GM21447 (cell line): ENCODE measurements at regions not wholly inside any gene's neighbourhood (a gene's known extent, or its start where the extent isn't known, plus 50 kb on each side); places are given as distances from the start of the nearest gene placed in this dataset.

Experiments
- ATAC-seq: cut with Tn5 transposase; IDR thresholded peaks from one replicate; pipeline ENCODE4 v1.9.1; 2021; ENCODE audit not compliant: unreplicated experiment

DNA sequence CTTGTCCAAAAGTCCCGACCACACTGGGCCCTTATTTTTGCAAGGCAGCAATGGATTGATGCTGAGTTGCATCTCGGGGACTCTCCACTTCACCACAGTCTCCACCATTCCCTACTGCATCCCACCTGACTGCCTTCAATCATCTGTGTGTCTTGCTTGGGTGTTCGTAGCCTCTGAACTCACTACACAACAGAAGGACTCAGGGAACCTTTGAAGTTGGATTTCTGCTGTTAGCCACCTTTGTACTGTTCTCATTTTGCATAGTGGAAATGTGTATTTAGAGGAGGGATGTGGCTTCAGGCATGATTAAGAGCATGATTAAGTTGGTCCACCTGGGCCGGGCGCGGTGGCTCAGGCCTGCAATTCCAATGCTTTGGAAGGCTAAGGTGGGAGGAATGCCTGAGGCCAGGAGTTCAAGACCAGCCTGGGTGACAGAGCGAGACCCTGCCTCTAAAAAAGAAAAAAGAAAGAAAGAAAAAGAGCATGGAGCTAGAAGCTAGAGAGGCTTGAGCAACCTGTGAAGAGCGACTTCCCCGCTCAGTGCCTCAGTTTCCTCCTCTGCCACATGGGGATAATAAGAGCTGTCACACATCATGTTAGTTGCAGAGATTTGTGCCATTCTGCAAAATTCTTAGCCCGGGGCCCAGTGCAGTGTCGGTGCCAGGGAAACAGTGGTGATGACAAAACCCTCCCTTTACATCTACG lies 121.3 kb upstream of the PTPN1 start:
- no peak for ATAC-seq

DNA sequence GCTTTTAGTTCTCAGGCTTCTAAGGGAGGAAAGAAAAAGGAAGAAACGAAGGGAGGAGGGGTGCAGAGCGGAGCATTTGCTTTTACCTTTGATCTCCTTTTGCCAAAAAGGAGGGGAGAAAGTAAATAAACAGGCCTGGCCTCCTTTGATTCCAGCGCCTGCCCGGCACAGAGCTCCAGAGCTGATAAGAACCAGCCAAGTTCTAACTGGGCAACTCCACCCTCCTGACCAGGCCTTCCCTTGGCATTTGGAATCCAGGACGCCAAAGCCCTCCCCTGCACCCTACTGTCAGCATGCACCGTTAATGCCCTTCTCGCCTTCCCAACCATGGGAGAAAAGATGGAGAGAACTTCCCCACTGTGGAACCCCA lies 120.8 kb upstream of the PTPN1 start:
- no peak for ATAC-seq

DNA sequence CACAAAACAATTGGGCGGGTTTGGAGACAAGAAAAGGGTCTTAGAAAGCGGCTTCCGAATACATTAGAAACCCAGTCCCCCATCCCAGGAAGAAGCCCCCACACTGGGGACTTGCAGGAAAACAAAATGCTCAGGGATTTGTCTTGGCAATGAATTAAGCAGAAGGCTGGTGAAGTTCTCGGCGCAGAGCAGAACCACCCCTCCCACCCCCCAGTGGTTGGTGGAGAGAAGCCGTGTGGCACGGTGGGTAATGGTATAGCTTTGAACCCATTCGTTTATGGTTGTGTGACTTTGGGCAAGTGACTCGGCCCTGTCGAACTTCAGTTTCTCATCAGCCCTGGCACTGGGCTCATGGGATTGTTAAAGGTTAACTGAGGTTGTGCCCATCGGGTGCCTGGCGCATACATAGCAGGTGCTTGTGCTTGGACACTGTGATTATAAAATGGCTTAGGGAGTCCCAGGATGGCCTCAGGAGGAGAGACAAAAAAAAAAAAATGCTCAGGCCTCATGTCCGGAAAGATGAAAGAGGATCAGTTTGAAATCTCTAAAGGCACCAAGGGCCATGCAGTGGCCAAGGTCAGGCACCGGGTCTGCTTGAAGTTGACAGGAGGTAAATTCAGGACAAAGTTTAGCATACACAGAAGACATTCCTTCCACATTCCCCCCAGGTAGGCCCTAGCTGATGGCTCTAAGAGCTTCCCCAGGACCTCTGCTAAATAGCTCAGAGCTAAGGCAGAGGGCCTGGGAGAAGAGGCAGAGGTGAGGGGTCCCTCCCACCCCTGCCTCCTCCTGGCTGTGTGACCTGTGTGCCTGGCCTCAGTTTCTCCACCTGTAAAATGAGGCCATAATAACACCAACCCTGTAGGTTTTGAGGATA lies 120.1 kb upstream of the PTPN1 start:
- ATAC-seq: no peak

DNA sequence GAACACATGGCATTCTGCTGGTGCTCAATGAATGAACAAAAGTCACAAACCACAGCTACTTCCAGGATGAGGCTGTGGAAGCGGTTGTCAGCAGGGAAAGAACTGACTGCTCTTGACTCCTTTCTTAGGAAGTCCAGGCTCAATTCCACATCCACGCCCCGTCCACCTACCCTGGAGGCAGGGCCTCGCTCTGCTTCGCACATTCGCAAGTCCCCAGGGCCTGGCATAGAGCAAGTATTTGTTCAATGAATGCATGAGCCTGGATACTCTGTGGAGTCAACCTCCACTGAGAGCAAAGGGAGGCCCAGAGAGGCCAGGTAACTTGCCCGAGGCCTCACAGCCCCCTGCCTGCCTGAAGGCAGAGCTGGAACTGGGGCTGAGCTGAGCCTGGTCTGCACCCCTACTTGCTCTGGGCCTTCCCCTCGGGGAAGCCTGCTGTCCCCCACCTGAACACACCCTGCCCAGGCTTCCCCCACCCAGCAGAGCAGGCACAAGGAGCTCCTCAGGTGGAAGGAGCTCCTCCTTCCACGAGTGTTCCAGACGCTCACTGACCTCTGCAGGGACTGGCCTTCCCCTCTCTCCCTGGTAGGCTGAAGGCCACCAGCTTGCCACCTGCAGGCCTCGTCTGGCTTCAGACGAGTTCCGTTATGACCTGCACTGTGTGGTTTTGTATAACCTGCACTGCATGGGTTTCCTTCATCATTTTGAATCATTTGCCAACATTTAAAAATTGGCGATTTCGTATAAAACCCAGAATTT lies 119.3 kb upstream of the PTPN1 start:
- no peak for ATAC-seq

DNA sequence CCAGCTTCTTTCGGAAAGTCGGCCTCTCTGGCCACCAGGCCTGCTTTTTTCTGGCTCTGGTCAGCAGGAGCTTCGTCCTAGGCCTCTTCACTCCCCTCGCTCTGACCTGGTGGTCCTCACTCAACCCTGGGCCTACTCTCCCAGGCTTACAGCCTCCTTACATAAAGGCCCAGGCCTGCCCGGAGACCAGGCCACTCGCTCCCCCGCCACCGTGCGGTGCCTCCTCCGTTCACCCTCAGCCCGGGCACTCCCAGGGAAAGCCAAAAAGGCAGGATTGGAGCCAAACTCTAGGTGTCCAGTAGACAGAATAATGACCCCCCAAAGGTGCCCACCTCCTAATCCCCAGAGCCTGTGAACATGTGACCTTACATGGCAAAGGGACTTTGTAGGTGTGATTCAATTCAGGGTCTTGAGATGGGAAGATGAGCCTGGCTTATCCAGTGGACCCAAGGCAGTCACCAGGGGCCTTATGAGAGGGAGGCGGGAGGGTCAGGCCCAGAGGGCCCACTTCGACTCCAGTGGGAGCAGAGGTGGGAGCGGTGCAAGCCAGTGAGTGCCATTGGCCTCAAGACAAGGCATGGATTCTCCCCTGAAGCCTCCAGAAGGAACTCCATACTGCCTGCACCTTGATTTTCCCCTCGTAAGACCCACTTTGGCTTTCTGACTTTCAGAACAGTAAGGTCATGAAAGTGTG lies 118.6 kb upstream of the PTPN1 start:
- ATAC-seq: no peak

DNA sequence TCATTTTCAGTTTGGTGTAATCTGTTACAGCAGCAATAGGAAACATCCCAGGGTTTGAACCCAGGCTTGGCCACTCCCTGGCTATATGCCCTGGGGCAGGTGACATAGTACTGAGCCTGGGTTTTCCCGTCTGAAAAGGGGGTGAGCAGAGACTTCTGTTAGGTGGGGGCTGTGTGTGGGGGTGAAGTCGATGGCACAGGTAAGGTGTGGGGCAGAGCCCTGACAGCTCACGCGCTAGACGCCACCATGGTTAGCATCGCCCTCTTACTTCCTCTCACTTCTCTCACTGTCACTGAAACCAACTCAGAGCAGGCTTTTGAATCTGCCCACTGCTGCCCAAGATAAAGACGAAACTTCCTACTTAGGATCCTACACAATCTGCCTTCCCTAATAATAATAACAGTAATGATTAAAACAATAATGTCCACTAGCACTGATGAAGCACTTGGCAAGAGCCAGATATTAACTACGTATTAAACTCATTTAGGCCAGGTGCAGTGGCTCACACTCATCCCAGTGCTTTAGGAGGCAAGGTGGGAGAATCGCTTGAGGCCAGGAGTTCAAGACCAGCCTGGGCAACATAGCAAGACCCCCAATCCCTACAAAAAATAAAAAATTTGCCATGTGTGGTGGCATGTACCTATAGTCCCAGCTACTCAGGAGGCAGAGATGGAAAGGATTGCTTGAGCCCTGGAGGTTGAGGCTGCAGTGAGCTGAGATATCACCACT lies 117.9 kb upstream of the PTPN1 start:
- ATAC-seq: no peak

DNA sequence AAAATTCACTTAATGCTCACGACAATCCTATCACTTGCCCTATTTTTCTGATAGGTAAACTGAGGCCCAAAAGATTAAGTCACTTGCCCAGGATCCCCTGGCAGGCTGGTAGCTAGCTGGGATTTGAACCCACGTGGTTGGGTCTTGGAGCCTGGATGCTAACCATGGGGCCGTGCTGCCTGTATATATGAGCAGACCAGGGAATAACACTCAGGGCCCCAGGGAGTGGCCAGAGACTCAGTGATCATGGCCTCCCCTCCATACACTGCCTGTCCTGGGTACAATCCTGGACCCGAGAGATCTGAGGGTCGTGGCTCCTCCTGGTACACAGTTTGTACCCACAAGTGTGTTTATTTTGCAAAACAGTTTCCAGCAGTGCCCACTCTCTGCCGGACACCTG lies 116.9 kb upstream of the PTPN1 start:
- no peak for ATAC-seq

DNA sequence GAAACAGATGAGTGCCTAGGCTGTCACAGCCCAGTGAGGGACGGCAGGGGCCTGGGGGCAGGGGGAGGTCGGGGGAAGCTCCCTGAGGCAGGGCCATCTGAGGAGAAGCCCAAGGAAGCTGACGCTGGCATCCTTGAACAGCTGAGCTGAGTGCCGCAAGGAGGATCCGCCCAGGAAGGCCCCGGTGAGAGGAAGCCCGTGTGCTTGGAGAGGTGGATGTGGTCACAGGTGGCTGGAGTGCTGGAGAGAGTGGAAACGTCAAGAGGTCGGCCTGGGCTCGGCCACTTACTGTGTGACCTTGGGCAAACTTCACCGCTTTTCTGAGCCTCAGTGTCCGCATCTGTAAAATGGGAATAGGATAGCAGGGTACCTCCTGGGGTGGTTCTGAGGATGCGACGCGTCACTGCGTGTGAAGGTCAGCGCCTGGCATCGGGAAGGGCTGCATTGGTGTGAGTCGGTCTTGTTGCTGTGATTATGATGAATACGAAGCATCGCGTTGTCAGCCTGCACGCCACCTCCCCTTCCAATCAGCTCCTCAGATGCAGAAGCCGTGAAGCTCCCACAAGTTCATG lies 116.1 kb upstream of the PTPN1 start:
- ATAC-seq: no peak

DNA sequence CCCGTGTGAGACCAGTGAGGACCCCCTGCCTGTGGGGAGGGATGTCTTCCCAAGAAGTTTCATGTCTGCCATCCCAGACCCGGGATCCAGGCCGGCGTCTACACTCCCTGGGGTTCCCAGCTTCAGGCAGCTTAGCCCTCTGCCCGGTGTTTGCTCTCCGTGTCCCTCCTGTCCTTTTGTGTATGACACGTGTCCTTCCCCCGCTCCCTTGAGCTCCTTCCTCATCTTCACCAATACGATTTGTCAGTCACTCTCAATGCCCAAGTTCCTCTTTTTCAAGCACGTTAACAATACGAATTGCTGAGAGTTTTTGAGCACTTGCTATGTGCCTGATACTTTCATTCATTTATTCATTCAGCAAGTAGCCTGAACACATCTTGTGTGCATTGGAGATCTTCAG lies 115.6 kb upstream of the PTPN1 start:
- ATAC-seq: no peak

DNA sequence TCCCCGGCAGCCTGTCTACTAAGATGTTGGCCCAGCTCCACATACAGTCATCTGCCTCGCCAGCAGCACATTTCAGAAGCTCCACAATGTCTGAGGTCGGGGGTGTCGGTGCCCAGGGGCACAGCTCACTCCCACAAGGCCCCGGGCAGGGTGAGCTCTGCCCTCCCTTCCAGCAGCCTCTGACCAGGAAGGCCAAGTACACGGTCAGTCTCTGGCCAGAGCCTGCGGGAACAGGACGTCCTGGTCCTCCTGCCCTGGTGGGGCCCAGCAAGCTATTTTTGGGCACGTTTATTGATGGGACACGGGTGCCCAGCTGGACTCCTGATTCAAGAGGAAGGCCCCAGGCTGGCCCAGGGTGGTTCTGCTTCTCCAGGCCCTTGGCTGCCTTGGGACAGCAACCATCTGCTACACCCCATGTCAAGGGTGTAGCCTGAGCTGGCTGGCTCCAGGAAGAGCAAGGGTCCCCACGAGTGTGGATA lies 114.9 kb upstream of the PTPN1 start:
- no peak for ATAC-seq

DNA sequence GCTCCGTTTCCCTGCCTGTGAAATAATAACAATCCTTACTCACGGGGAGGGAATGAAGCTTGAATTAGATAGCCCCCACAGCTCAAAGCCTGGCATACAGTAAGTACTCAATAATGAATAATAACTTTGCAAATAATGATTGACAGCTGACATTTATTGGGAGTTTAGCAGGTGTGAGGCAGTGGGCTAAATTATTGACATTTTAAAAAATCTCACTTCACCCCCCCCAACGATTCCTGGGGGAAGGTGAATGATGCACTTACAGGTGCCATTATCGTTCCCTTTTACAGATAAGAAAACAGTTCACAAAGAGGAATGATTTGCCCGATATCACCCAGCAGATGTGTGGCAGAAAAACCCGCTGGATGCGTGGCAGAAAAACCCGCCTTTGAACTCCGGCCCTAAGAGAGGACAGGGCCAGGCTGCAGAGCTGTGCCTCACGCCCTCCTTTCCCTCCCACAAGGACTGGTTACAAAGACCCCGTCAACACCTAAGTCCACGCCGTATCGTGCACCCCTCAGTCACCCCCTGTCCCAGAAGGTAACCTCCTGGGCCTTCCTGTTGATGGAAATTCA lies 114.2 kb upstream of the PTPN1 start:
- ATAC-seq: no peak

DNA sequence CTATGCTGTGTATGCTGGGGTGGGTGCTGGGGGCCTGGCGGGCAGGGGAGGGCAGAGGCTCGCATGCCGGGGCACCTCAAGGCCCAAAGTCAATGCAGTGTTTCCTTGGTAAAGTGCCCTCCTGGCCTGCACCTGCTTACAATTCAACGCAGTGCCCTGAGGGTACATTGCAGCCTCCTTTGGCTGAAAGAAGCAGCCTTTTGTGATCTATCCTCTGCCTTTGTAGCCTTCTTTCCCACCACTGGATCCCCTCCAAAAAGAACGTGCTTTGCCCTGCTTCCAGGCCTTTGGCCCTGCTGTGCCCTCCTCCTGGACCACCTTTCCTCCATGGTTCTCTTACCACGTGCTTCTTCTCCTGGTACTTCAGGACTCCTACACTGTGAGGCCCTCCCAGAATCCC lies 113.6 kb upstream of the PTPN1 start:
- no peak for ATAC-seq

DNA sequence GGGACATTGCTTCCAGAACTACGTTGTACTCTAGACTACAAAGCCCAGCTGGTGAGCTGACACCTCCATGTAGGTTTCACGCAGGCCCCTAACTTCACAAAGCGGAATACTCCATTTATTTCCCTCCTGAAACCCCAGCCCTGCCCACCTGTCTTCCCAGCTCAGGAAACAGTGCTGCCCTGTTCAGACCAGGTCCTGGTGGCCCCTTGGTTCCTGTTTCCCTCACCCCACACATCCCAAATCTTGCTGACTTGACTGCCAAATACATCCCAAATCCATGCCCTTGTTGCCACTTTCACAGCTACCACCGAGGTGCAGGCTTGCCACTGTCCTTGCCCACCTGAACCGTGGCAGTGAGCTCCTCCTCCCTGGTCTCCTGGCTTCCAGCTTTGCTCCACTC lies 113.1 kb upstream of the PTPN1 start:
- ATAC-seq: no peak

DNA sequence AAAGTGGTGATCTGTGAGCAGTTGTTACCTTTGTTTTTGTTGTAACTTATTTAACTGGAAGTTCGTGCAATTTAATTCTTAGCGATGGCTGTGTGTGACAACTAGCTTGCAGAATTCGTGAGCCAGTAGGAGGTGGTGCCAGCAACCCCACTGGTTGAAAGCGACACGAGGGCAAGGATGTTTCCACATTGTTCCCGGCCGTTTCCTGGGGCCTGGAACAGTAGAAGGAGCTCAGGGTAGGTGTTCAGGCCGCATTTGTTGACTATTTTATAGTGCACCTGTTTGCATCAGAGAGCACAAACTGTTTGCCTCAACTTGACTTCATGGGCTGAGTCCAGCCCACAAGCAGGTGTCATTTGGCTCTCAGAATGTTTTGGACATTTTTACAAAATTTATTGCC lies 112.1 kb upstream of the PTPN1 start:
- ATAC-seq: no peak

DNA sequence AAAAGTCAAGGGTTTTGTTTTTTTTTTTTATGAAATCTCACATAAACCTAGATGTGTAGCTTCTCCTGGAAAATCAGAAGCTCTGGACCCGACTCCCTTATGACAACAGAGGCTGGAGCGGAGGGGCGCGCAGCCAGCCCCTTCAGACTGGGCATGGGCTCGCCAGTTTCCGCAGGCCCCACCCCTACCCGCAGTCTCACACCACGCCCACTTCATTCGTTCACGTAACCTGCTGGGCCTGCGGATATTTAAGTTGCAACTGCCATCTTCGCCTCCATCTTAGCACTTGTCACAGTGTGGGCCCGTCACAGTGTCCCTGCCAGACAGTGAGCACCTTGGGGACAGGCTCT lies 111.7 kb upstream of the PTPN1 start:
- ATAC-seq: no peak

DNA sequence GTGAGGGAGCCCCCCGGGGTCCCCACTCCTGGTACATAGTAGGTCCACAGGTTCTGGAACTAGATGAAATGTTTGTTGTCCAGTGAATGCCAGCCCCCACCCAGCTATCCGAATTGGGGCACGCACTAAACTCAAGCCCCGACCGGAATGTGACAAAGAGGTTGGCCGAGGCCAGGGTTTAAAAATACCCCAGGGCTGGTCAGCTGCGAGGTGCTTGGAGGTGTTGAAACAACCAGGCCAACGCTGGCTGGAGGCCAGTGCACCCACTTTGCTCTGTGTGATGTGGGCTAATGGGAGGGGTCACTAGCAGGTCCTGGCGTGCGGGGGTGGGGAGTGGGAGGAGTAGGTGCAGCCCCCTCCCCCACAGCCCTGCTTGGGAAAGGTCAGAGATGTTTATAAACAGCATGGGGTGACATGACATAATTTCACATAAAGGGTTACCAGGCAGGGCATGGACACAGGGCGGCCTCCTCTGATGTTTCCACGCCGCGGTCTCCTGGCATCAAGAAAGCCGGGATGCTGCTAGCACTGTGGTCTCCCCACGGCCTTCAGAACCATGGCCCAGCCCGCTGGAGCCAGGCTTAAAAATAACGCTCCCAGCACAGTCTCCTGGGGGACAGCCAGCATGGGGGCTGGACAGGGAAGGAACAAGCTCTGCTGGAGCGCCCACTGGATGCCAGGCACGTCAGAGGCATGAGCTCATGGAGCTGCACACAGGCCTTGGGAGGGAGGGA lies 111.2 kb upstream of the PTPN1 start:
- ATAC-seq: no peak

DNA sequence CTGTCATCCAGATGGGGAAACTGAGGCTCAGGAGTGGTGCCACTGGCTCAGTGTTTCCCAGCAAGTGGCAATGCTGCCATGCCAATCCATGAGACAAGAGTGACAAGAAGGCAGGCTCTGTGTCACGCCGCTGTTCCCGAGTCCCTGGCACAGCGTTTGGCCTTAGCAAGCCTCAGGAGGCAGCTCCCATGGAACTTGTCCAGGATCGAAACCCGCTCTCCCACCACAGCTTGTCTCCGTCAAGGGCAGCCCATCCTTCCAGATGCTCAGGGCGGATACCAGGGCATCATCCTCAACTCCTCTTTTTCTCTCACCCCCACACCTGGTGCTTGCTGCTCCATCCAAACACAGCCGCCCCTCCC lies 110.6 kb upstream of the PTPN1 start:
- no peak for ATAC-seq

DNA sequence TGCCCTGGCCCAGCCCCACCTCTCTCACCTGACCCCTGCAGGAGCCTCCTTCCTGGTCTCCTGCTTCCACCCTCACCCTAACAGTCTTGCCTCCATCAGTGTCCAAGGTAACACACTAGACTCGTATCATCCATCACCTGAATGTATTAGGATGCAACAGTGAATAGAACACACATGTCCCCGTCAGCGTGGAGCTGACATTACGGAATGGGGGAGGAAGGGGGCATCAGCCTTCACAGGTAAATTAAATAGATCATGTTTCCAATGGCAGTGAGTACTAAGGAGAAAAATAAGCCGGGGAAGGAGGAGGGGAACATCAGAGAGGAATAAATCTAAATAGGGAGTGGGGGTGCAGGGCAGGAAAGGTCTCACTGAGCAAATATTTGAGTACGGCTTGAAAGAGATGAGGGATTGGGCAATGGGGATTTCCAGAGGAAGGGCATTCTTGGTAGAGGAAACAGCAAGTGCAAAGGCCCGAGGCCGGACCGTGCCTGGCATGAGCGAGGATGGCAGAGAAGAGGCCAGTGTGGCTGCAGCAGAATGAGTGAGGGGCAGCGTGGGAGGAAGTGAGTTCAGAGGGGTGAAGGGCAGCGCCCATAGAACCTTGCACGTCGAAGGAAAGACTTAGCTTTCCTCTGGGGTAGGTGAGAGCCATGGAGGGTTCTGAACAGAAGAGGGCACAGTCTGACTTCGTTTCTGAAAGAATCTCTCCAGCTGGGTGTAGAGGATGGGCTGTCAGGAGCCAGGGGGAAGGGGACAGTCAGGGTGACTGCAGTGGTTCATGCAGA lies 110.1 kb upstream of the PTPN1 start:
- no peak for ATAC-seq
